HG03097 (cell line): ENCODE measurements at regions not wholly inside any gene's neighbourhood (a gene's known extent, or its start where the extent isn't known, plus 50 kb on each side); places are given as distances from the start of the nearest gene placed in this dataset.
"Not testable (repeated sequence)": the region's sequence is repeated elsewhere in the genome, so short reads cannot be mapped to it uniquely, and the experiment has no call there.

ENCODE experiments used
- ATAC-seq: cut with Tn5 transposase; IDR thresholded peaks from one replicate; pipeline ENCODE4 v1.9.1; 2021; ENCODE audit not compliant: unreplicated experiment, low FRiP score

- ATAC-seq: no peak
These were observed 133.7 kb downstream of the ATL2 start for GRCh38 chr2:38243186-38243880.

- ATAC-seq: no peak
These were observed 137.6 kb downstream of the ATL2 start for GRCh38 chr2:38239452-38239851.

- ATAC-seq: not testable (repeated sequence)
These were observed 138.4 kb downstream of the ATL2 start for GRCh38 chr2:38238705-38239104.

- no peak for ATAC-seq
These were observed 139.8 kb downstream of the ATL2 start for GRCh38 chr2:38237311-38237710.

GRCh38 chr2:38233231-38233983 is 143.7 kb downstream of the ATL2 start:
- no peak for ATAC-seq

- ATAC-seq: no peak
These were observed 144.6 kb downstream of the ATL2 start for GRCh38 chr2:38232454-38232853.

- no peak for ATAC-seq
These were observed 146.3 kb downstream of the ATL2 start for GRCh38 chr2:38230756-38231155.

- no peak for ATAC-seq
These were observed 148.3 kb downstream of the ATL2 start for GRCh38 chr2:38228753-38229152.

- ATAC-seq: no peak
These were observed 149.0 kb upstream of the CYP1B1 start for GRCh38 chr2:38224821-38225437.

GRCh38 chr2:38224181-38224580 is 148.2 kb upstream of the CYP1B1 start:
- no peak for ATAC-seq

GRCh38 chr2:38223256-38223655 is 147.3 kb upstream of the CYP1B1 start:
- ATAC-seq: no peak

GRCh38 chr2:38220164-38220563 is 144.2 kb upstream of the CYP1B1 start:
- ATAC-seq: no peak

- no peak for ATAC-seq
These were observed 143.0 kb upstream of the CYP1B1 start for GRCh38 chr2:38218995-38219394.

GRCh38 chr2:38218591-38218991 is 142.6 kb upstream of the CYP1B1 start:
- ATAC-seq: no peak

GRCh38 chr2:38217401-38218188 is 141.6 kb upstream of the CYP1B1 start:
- no peak for ATAC-seq

GRCh38 chr2:38216886-38217285 is 140.9 kb upstream of the CYP1B1 start:
- ATAC-seq: no peak

- no peak for ATAC-seq
These were observed 140.0 kb upstream of the CYP1B1 start for GRCh38 chr2:38215993-38216392.

- ATAC-seq: no peak
These were observed 139.6 kb upstream of the CYP1B1 start for GRCh38 chr2:38215522-38215921.

GRCh38 chr2:38214209-38214717 is 138.3 kb upstream of the CYP1B1 start:
- no peak for ATAC-seq

- no peak for ATAC-seq
These were observed 137.7 kb upstream of the CYP1B1 start for GRCh38 chr2:38213619-38214167.
